HG03280 (cell line): ENCODE measurements at regions not wholly inside any gene's neighbourhood (a gene's known extent, or its start where the extent isn't known, plus 50 kb on each side); places are given as distances from the start of the nearest gene placed in this dataset.
"Not testable (repeated sequence)": the region's sequence is repeated elsewhere in the genome, so short reads cannot be mapped to it uniquely, and the experiment has no call there.

ENCODE experiments used
- ATAC-seq: cut with Tn5 transposase; IDR thresholded peaks from one replicate; pipeline ENCODE4 v1.9.1; 2021; ENCODE audit warnings: mild to moderate bottlenecking, moderate library complexity; ENCODE audit not compliant: unreplicated experiment

DNA sequence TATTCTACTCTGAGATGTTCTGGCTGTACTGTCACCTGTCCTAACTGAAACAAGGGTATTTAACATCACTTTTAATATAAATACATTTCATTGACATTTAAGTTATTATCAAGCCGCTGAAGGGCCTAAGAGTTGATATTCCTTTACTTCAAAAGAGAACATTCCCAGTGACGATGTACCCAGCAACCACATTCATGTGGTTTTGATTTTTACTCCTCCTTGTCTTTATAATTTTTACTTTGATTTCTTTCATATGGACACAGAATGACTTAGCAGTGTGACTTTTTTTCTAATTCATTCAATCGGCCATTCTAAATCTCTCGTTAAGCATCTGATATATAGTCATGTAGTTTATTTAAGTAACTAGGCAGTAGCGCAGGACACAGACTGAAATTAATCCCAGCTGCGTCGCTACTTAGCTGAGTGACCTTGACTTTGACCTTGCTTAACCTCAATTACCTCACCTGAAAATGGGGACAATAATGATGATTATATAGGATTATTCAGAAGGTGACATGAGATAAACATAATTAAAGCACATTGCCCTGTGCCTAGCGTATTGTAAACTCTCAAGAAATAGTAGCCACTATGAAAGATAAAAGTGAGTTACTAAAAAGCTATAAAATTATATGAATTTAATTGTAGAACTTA, 476.6 kb downstream of the SETD4 start:
- ATAC-seq = no peak

- ATAC-seq = no peak
Observed at GRCh38 chr21:35582731-35583130, 477.6 kb downstream of the SETD4 start.

- ATAC-seq = no peak
Observed at GRCh38 chr21:35581640-35582039, 478.7 kb downstream of the SETD4 start.

- no peak for ATAC-seq
Observed at GRCh38 chr21:35579520-35580293, 480.6 kb downstream of the SETD4 start.

DNA sequence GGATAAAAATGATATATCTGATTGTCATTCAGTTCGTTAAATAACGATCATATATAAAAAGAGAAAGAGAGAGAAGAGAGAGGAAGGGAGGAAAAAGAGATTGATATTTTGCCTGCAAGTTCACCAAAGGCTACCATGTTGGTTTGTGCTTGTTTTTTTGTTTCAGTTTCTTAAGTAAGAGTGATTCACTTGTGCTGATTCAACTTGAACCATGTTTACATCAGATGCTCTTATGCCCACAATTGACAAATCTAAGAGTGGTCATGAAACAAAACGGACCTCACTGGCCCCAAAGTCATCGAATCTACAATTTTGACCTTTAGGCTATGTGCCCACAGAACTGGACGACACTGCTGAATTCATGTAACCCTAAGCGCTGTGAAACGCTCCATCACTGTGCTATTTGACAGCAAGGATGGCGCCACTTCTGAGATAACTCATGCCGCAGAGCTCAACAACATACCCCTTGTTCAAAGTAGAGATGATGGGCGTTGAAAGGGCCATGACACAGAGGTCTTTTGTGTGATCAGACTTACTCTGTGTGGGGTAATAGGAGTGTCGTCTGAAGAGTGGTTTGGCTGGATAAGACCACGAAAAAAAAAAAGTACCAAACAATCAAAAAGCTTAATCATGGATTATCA, 481.4 kb downstream of the SETD4 start:
- ATAC-seq = no peak

GRCh38 chr21:35578347-35578782, 482.0 kb downstream of the SETD4 start:
- ATAC-seq = no peak

- no peak for ATAC-seq
Observed at GRCh38 chr21:35575280-35575915, 484.9 kb downstream of the SETD4 start.

- no peak for ATAC-seq
Observed at GRCh38 chr21:35573472-35574374, 486.6 kb downstream of the SETD4 start.

GRCh38 chr21:35571910-35572309, 488.4 kb downstream of the SETD4 start:
- no peak for ATAC-seq

DNA sequence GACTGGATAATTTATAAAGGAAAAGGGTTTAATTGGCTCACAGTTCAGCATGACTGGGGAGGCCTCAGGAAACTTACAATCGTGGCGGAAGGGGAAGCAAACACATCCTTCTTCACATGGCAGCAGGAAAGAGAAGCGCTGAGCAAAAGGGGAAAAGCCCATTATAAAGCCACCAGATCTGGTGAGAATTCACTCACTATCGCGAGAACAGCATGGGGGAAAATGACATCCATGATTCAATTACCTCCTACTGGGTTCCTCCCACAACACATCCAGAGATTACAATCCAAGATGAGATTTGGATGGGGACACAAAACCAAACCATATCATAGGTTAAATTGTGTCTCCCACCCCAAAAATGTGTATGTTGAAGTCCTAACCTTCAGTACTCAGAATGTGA, 491.7 kb downstream of the SETD4 start:
- no peak for ATAC-seq

GRCh38 chr21:35566874-35567273, 493.5 kb downstream of the SETD4 start:
- ATAC-seq = no peak

DNA sequence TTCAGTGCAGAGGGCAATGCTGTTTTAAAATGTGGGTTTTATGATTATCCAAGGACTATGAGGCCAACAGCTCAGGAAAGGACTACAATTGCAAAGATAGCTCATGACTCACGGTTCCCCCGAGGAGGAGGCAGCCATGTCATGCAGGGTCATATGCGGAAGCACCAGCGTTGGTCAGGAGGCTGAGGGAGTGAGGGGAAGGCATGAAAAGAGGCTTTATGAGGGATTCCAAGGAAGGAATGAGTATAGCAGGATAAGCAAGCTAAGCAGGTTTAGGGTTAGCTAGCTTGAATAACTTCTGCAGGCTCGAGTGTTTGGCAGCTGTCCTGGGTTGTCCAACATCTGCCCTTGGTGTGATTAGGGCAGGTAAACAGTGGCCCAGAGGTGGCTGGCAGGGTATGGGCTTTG, 495.1 kb downstream of the SETD4 start:
- no peak for ATAC-seq

- ATAC-seq = no peak
Observed at GRCh38 chr21:35563885-35564451, 496.4 kb downstream of the SETD4 start.

- no peak for ATAC-seq
Observed at GRCh38 chr21:35562876-35563275, 497.4 kb downstream of the SETD4 start.

DNA sequence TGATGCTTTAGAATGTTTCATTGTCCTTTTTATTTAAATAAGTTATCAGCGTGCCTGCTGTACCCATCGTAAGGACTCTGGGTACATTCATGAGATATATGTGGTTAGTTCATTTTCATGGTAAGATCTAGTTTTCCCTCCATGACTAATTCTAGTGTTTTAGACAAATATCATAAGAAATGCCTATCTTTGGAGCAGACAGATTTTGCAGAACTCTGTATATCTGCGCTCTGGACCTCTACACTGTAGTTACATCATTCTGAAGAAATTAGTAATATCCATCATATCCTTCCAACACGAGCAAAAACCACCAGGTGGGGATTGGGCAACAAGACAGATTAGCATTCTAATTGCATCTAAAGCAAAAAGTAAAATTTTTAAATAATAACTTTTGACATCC, 499.2 kb downstream of the SETD4 start:
- ATAC-seq = no peak

GRCh38 chr21:35559829-35560225, 500.5 kb downstream of the SETD4 start:
- ATAC-seq = no peak

GRCh38 chr21:35559128-35559828, 501.0 kb downstream of the SETD4 start:
- ATAC-seq = no peak

- ATAC-seq = no peak
Observed at GRCh38 chr21:35556536-35556935, 503.8 kb downstream of the SETD4 start.

DNA sequence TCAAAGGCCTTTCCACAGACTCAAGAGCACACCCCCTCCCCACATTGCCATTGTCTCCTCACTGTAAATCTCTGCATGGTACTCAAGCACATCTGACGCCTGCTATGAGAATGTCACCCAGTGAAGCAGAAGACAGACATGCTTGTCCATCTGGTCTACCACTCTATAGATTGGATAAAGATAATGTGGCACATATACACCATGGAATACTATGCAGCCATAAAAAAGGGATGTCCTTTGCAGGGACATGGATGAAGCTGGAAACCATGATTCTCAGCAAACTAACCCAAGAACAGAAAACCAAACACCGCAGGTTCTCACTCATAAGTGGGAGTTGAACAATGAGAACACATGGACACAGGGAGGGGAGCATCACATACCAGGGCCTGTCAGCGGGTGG, 503.4 kb upstream of the RUNX1 start:
- not testable (repeated sequence) for ATAC-seq
